HG02840 (cell line): ENCODE measurements at regions not wholly inside any gene's neighbourhood (a gene's known extent, or its start where the extent isn't known, plus 50 kb on each side); places are given as distances from the start of the nearest gene placed in this dataset.

Experiments
- ATAC-seq: cut with Tn5 transposase; IDR thresholded peaks from one replicate; pipeline ENCODE4 v1.9.1; 2021; ENCODE audit warnings: mild to moderate bottlenecking, moderate library complexity, moderate number of reproducible peaks; ENCODE audit not compliant: unreplicated experiment, low FRiP score

- ATAC-seq: no peak
These were observed 492.5 kb upstream of the TGFBR2 start for GRCh38 chr3:30113906-30114305.

GRCh38 chr3:30114918-30115317 is 491.5 kb upstream of the TGFBR2 start:
- ATAC-seq: no peak

GRCh38 chr3:30122359-30122758 is 484.0 kb upstream of the TGFBR2 start:
- no peak for ATAC-seq

GRCh38 chr3:30123224-30123623 is 483.2 kb upstream of the TGFBR2 start:
- ATAC-seq: no peak

GRCh38 chr3:30123755-30124154 is 482.6 kb upstream of the TGFBR2 start:
- no peak for ATAC-seq

GRCh38 chr3:30124435-30125370 is 481.7 kb upstream of the TGFBR2 start:
- ATAC-seq: no peak

- no peak for ATAC-seq
These were observed 476.6 kb upstream of the TGFBR2 start for GRCh38 chr3:30129765-30130164.

GRCh38 chr3:30130391-30130790 is 476.0 kb upstream of the TGFBR2 start:
- ATAC-seq: no peak

- no peak for ATAC-seq
These were observed 475.2 kb upstream of the TGFBR2 start for GRCh38 chr3:30131191-30131590.

GRCh38 chr3:30135190-30135589 is 471.2 kb upstream of the TGFBR2 start:
- no peak for ATAC-seq

- ATAC-seq: no peak
These were observed 467.1 kb upstream of the TGFBR2 start for GRCh38 chr3:30139283-30139682.

- no peak for ATAC-seq
These were observed 465.9 kb upstream of the TGFBR2 start for GRCh38 chr3:30140356-30141075.

- ATAC-seq: no peak
These were observed 465.2 kb upstream of the TGFBR2 start for GRCh38 chr3:30141178-30141581.

GRCh38 chr3:30141927-30142326 is 464.5 kb upstream of the TGFBR2 start:
- no peak for ATAC-seq

GRCh38 chr3:30142946-30143345 is 463.5 kb upstream of the TGFBR2 start:
- no peak for ATAC-seq

GRCh38 chr3:30145281-30145680 is 461.1 kb upstream of the TGFBR2 start:
- no peak for ATAC-seq

GRCh38 chr3:30146978-30147377 is 459.4 kb upstream of the TGFBR2 start:
- no peak for ATAC-seq

GRCh38 chr3:30154853-30155252 is 451.5 kb upstream of the TGFBR2 start:
- no peak for ATAC-seq

- ATAC-seq: no peak
These were observed 450.6 kb upstream of the TGFBR2 start for GRCh38 chr3:30155755-30156154.

- ATAC-seq: no peak
These were observed 449.6 kb upstream of the TGFBR2 start for GRCh38 chr3:30156586-30157498.

GRCh38 chr3:30161375-30161774 is 445.0 kb upstream of the TGFBR2 start:
- no peak for ATAC-seq
